ENCODE measurements at regions not wholly inside any gene's neighbourhood (a gene's known extent, or its start where the extent isn't known, plus 50 kb on each side); places are given as distances from the start of the nearest gene placed in this dataset.
"Not testable (repeated sequence)": the region's sequence is repeated elsewhere in the genome, so short reads cannot be mapped to it uniquely, and the experiment has no call there.

DNA sequence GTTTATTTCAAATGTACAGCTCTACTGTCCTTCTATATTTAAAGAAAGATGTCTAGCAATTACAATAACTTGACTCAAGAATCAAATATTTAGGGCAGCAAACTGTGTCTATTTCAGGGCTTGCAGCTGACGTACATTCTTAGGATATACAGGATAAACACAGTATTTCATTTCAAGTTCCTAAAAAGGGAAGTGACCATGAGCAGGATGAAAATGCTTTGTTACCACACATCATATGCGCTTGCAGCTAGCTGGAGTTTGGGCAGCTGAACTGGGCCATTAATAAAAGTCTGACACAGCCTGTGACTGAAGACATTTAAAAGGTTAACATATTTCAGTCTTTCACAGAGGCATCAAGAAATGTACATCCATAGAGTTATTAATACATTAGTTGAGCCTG lies 264.6 kb upstream of the TRIB2 start:
- no peak for DNase-seq (ENCODE audit: low spot score)

DNA sequence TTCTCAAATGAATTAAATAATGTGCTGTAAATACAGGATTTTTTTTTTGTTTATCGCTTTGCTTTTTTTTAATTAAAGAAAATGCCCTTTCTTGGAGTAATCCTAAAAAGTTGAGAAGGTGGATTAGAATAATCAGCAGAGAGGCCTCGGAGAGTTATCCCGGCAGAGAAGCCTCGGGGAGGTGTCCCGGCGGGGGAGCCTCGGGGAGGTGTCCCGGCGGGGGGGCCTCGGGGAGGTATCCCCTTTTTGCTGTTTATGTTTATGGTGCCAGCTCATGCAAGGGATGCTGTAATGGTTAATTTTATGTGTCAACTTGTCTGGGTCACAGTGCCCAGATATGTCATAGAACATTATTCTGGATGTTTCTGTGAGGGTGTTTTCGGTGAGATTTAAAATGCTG lies 263.0 kb upstream of the TRIB2 start:
- DNase-seq (ENCODE audit: low spot score) = no peak

DNA sequence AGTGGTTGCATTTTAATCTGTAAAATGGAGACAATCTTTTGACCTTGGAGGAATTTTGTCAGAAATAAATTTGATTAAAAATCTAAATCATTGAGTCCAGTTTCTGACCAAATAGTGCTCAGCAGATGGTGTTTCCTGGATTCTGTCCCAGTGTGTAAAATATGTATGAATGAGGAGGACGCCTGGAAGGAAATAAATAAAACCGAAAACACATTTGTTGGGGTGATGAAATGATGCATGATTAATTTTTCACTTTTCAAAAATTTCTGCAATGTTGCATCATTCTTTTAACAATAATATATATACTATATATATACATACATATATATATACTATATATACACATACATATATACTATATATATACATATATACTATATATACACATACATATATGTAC lies 261.1 kb upstream of the TRIB2 start:
- no peak for DNase-seq (ENCODE audit: low spot score)

DNA sequence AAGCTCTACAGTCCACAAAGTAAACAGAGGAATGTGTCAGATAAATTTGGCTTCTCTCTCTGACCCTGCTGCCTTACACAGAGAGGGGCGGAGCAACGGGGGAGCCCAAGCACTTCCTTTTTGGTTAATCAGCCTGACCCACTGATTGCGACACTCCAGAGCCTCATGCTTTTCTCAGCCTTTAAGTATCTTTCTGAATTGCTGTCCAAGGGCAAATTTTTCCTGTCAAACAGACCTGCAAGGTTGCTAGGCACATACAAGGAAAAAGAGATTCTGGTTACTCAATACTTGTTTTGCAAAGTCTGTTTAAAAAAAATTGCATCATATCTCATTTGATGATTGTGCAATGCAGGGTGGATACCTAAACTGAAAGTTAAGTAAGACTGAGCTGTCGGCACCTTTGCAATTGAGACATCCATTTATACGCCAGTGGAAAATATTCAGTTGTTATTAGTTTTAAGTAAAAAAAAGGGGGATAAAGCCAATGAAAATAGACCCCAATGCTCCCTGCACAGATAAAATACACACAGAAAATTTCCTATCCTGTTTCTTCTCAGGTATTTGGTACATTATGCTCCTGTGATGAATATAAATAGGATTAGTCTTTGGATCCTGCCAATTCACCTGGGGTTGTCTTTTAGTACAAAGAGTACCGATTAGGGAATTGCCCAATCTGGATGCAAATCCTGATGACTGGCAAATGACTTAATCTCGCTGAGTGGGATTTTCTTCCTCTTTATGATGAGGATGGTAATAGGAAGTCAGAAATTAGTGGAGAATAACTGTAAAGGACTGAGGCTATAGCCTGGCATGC lies 260.2 kb upstream of the TRIB2 start:
- DNase-seq (ENCODE audit: low spot score) = peak; percentile 60

DNA sequence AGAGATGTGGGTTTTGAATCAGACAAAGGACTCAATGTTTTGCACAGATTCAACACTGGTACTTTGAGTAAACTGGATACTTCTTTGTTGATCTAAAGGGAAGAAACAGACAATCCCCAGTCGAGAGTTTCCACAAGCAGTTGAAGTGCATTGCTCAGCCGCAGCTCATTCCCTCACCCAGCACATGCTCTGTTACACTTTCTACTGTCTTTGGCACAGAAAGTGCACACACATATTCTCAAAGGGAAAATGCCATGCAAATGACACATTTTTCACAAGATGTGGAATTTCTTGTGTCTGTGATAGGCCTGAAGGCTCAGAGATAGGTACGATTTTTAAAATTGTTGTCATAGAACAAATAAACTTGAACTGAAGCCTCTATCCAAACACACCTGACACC lies 258.9 kb upstream of the TRIB2 start:
- DNase-seq (ENCODE audit: low spot score) = no peak

DNA sequence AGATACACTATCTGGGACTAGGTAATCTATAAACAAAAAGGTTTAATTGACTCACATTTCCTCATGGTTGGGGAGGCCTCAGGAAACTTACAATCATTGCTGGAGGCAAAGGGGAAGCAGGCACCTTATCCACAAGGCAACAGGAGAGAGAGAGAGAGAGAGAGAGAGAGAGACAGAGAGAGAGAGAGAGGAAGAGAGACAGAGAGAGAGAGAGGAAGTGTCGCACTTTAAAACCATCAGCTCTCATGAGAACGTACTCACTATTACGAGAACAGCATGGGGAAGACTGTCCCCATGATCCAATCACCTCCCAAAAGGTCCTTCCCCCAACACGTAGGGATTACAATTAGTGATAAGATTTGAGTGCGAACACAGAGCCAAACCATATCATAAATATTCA lies 253.5 kb upstream of the TRIB2 start:
- DNase-seq (ENCODE audit: low spot score) = no peak

DNA sequence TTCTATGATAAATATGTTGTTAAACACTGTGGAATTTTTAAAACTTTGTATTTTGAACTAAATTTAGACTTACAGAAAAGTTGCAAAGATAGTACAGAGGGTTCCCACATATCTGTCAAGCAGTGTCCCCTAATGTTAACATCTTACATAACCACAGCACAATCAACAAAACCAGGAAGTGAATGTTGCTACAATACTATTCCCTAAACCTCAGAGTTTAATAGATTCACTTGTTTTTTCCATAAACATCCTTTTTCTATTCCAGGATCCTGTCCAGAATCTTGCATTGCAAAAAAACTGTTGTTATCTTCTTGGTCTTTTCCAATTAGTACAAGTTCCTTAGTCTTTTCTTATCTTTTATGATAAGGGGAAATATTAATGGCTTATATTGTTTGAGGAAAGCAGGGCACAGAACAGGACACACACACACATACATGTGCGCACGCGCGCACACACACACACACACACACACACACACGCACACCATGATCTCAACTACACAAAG lies 251.1 kb upstream of the TRIB2 start:
- no peak for DNase-seq (ENCODE audit: low spot score)

DNA sequence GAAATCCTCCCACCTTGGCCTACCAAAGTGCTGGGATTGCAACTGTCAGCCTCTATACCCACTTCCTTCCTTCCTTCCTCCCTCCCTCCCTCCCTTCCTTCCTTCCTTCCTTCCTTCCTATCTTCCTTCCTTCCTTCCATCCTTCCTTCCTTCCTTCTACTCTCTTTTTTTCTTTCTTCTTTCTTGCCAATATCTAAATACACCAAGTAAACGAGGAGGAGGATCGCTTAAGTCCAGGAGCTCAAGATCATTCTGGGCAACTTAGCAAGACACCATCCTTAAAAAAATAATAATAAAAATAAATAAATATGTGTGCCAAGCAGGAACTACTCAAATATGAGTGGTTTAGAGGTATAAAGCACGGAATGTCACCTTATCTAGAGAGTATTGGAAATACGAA lies 249.4 kb upstream of the TRIB2 start:
- DNase-seq (ENCODE audit: low spot score) = no peak

DNA sequence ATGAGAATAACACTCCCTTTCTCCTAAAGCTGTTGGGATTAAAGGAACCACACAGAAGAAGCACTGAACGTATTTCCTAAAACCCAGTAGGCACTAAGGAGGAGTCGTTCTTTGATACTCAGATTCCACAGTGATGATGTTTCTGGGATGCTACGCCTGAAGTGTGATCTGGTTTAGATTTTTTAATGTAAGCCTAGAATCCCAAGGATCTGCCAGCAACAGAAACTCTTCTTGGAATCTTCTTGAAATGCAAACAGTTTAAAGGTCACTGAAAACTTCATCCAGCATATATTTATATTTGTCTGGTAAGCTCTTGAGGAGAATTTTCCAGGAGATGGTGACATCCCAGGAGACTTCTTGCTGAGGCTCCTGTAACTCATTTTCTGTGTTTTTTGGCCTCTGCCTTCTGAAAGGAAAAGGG lies 247.6 kb upstream of the TRIB2 start:
- no peak for DNase-seq (ENCODE audit: low spot score)

DNA sequence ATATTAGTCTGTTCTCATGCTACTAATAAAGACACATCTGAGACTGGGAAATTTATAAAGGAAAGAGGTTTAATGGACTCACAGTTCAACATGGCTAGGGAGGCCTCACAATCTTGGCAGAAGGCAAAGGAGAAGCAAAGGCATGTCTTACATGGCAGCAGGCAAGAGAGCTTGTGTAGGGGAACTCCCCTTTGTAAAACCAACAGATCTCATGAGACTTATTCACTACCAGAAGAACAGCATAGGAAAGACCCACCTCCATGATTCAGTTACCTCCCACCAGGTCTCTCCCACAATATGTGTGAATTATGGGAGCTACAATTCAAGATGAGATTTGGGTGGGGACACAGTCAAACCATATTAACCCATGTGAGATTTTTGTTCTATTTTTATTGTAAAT lies 244.5 kb upstream of the TRIB2 start:
- DNase-seq (ENCODE audit: low spot score) = not testable (repeated sequence)

DNA sequence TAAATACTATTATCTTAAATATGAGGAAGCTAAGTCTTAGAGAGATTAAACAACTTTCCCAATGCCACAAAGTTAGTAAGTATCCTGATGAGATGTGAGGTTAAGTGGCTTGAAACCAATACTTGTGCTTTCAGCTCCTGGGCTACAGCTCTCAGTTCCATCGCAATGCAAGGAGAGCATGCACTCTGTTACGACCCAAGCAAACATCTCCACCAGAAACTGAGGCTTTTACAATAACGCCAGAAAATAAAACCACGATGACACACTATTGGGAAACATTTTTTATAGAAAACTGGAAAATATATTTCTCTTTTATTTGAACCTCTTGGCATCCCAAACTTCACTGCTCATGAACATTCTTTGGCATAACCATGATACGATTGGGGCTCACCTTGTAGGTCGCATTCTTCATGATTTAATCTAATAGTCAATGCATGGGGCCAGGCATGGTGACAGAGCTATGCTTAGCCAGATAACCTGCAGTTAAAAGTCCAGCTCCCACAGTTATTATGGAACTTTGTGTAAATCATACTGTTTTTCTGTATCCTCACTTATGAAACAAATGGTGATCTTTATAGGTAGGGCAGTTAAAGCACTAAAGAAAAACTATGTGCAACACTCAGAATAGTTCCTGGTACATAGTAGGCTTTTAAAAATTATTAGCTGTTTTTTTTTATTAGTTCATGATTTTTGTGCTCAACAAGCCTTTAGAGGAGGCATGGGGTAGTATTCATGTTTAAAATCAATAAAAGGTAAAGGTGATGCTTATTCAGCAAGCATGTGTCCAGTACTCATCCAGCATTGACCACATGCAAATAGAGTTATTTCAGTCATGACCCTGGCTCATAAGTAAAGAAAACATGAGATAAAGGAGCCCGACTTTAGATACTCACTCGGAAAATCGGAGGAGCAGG lies 238.3 kb upstream of the TRIB2 start:
- DNase-seq (ENCODE audit: low spot score) = no peak

DNA sequence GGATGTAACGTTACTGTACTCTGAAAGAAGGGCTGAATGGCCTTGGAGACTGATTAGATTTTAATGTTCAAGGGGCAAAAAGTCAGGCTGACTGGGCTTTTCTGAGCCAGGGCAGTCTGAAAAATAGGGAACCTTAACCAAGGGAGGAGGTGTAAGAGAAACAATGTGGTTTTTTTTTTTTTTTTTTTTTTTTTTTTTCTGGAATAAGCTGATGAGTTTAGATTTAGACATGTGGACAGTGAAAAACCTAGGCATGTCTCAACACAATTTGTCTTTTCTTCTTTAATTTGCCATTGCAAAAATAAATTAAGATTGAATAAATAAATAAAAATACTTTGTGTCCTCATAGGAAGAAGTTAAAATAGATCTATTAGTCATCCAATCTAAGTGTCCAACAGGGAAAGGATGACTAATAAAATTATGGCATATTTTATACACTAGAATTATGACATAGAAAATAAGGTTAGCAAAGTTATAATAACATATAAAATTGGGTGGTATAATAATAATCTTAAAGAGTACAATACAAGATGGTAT lies 237.6 kb upstream of the TRIB2 start:
- DNase-seq (ENCODE audit: low spot score) = no peak

DNA sequence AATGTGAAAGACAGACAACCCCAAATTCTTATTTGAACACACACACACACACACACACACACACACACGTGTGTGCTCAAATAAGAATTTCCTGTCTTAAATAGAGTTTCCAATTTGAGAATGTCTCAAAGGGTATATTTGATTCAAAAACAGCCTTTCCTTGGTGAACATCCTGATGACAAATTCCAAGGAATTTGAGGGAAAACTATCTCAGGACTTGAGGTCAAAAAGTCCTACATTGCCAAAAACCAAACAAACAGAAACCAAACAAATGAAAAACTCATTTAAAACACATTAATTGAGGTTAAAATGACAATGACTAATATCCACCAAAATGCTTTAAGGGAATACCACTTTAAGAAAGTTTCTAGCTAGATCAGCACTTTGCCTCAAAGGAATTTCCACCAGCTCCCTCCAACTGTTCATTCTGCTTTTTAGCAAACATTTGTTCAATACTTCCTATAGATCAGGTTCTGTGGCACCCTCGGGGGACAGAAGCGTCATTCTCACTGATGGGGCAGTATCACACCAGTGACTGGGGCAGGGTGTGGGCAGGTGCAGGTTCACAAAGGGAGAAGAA lies 232.1 kb upstream of the TRIB2 start:
- no peak for DNase-seq (ENCODE audit: low spot score)

DNA sequence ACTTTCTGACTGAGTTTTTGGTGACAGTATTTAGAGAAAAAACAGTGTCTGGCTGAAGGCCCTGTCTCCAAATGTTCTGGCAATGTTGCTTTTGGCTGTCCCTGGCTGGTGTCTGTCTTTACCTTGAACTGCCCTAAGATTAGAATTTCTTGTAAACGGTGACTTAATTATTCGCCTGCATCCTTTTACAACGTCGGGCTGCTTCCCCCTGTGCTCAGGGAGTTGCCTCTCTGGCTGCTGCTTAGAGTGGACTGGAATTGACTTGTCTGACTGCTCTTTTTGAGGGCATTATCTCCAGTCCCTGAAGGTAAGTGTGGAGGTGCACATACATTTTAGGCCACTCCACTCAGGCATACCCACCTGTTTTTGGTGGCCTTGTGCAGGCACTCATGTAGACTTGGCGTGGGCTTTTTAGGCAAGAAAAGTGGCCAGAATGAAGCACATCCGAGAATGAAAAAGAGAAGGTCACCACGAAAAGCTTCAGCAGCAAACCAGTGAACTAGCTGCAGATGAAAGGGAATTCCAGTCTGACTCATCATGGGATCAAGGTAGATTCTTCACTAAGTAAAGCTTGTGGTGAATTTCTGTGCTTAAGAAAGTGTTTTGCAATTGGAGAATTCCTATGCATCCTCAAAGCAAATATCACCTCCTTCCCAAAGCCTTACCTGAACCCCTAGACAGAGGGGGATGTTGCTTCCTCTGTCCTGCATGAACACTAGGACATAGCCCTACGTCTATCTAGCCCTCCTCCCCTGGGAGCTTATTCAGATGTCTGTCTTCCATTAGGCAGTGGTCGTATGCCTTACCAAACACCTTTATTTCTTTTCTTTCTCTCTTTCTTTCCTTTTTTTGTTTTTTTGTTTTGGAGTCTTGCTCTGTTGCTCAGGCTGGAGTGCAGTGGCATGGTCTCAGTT lies 230.3 kb upstream of the TRIB2 start:
- no peak for DNase-seq (ENCODE audit: low spot score)

DNA sequence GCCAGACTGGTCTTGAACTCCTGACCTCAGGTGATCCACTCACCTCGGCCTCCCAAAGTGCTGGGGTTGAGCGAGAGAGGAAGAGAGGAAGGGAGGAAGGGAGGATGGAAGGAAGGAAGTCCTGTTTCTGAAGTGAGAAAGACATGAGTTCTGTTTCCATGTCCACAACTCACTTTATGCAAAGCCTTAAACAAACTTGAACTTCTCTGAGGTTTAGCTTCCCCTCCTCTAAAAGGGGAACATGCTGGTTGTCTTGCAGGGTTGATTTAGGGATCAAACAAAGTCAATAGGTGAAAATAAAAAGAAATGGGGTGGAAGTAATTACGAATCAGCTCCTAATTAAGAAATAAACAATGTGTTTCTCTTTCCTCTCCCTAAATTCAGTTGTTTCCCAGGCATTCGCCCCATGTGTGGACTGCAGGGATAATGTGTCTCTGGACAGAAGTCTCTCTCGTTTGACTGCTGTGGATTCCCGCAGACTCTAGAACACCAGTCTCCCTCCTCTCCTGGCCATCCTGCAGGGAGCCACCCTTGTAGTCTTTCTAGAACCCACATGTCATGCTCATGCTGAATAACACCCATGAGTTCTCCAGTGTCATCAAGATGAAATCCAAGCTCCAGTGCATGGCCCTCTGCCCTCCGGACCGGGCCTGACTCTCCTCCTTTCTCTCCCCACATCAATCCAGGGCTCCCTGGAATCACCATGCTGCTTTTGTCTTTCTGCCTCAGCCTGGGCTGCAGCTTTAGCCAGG lies 229.3 kb upstream of the TRIB2 start:
- DNase-seq (ENCODE audit: low spot score) = no peak

DNA sequence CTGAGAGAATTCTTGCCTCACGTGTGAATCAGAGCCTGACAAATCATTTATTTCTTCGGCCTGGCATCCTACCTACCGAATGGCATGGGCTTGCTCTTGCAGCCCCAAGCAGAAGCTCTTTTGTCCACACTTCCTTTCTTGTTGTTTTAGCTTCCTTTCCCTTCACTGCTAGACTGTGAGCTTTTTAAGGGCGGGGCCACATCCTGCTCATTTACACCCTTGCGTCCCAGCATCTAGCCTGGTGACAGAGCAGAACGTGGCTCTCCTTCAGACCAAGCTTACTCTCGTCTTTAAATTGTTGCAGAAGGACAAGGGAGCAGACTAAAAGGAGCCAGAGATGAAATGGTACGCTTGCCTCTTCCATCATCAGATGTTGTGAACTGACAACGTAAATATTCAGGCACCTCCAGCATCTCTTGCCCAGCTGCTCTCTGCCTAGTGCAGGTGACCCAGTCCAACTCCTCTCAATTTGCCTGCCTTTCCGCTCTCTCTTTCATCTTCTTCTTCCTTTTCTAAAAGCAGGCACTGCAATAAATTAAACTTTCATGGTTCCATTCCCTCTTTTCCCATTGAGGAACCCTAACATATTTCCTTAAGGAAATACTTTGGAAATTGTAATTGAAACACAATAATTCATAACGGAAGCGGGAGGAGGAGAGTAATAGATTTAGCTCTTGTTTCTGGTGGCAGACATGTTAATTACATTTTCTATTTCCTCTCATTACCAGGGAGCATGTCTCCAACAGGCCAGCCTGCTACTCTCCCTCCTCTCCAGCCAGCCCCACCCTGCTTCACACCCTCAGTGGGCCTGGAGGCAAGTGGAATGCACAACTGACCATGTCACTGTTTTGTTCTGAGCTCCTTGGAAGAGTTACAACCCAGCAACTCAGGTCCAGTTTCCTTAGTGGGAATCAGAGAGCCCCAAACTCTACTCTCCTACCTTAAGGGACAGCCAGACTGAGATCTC lies 228.1 kb upstream of the TRIB2 start:
- DNase-seq (ENCODE audit: low spot score) = peak; percentile 74

DNA sequence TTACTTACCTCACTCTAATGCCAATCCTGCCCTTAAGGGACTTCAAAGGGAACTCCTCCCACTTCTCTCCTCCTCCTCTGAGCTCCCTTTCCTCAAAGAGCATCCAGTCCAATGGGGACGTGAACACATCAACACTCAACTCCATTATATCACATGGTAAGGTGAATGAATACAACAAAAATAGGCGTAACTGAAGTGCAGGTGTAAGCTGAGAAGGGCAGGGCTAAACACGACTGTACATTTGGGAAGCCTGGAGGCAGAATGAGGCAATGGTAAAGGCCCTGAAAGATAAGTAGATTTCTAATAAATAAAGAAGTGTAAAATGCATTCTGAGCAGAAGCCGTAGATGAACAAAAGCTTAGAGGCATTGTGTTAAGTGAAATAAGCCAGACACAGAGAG lies 226.1 kb upstream of the TRIB2 start:
- no peak for DNase-seq (ENCODE audit: low spot score)

DNA sequence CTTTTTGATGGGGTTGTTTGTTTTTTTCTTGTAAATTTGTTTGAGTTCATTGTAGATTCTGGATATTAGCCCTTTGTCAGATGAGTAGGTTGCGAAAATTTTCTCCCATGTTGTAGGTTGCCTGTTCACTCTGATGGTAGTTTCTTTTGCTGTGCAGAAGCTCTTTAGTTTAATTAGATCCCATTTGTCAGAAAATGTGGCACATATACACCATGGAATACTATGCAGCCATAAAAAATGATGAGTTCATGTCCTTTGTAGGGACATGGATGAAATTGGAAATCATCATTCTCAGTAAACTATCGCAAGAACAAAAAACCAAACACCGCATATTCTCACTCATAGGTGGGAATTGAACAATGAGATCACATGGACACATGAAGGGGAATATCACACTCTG lies 224.4 kb upstream of the TRIB2 start:
- not testable (repeated sequence) for DNase-seq (ENCODE audit: low spot score)

DNA sequence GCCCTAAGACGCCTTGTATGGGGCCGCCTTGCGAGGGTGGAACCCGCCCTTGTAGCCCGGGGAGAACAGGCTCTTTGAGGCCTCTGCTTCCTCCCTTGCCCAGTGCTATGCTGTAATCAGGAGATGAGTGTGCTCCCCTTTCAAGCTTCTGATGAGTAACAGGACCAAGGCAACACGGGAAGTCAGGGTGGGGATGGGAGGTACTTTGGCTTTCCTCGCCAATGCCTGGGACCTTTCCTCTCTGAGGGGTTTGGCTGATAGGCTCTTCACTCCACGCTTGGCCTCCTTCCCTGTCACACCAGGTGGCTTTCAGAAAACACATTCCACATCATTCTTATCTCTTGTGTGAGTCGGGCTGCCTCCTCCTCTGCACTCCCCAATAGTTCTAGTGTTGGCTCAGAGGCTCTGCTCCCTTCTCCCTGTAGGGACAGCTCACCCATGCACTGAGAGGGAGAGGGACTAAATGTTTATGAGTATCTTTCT lies 223.7 kb upstream of the TRIB2 start:
- DNase-seq (ENCODE audit: low spot score) = peak; percentile 71
